GM12878 (cell line): ENCODE measurements at regions not wholly inside any gene's neighbourhood (a gene's known extent, or its start where the extent isn't known, plus 50 kb on each side); places are given as distances from the start of the nearest gene placed in this dataset.

Source experiments
- EZH2 ChIP-seq: IDR thresholded peaks from 2 replicates; pipeline ENCODE4 v1.6.1; 2012; ENCODE audit warnings: low read depth, mild to moderate bottlenecking, control low read depth, inconsistent platforms, low read length, borderline replicate concordance; ENCODE audit not compliant: control insufficient read depth
- POLR2AphosphoS5 ChIP-seq: IDR thresholded peaks from 2 replicates; pipeline ENCODE4 v1.6.1; 2011; ENCODE audit warnings: mild to moderate bottlenecking, low read length, inconsistent platforms
- TF ChIP-seq, protein P1 (sequence below): fragments of 450-650 bp; IDR thresholded peaks from 2 replicates; pipeline ENCODE4 v1.6.1; 2017; ENCODE audit warnings: mild to moderate bottlenecking
- TF ChIP-seq, protein P2 (sequence below): IDR thresholded peaks from 2 replicates; pipeline ENCODE4 v1.6.1; 2012; ENCODE audit warnings: low read depth, low read length, improper control_type of control experiment

- TF ChIP-seq, protein P1, sequence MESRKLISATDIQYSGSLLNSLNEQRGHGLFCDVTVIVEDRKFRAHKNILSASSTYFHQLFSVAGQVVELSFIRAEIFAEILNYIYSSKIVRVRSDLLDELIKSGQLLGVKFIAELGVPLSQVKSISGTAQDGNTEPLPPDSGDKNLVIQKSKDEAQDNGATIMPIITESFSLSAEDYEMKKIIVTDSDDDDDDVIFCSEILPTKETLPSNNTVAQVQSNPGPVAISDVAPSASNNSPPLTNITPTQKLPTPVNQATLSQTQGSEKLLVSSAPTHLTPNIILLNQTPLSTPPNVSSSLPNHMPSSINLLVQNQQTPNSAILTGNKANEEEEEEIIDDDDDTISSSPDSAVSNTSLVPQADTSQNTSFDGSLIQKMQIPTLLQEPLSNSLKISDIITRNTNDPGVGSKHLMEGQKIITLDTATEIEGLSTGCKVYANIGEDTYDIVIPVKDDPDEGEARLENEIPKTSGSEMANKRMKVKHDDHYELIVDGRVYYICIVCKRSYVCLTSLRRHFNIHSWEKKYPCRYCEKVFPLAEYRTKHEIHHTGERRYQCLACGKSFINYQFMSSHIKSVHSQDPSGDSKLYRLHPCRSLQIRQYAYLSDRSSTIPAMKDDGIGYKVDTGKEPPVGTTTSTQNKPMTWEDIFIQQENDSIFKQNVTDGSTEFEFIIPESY, result no peak
- TF ChIP-seq POLR2AphosphoS5, result no peak
- TF ChIP-seq EZH2, result no peak
- TF ChIP-seq, protein P2, sequence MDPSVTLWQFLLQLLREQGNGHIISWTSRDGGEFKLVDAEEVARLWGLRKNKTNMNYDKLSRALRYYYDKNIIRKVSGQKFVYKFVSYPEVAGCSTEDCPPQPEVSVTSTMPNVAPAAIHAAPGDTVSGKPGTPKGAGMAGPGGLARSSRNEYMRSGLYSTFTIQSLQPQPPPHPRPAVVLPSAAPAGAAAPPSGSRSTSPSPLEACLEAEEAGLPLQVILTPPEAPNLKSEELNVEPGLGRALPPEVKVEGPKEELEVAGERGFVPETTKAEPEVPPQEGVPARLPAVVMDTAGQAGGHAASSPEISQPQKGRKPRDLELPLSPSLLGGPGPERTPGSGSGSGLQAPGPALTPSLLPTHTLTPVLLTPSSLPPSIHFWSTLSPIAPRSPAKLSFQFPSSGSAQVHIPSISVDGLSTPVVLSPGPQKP, result no peak
These were observed 51.9 kb upstream of the BAIAP2L1 start for GRCh38 chr7:98452791-98453190.
